GM23338 (cell line): ENCODE measurements at regions not wholly inside any gene's neighbourhood (a gene's known extent, or its start where the extent isn't known, plus 50 kb on each side); places are given as distances from the start of the nearest gene placed in this dataset.

ENCODE experiments used
- ATAC-seq: fragments of 200-7000 bp; cut with Tn5 transposase; 3 replicates; pipeline ENCODE4 v1.9.1; 2020
- DNase-seq: peaks from one replicate; pipeline ENCODE4 v3.0.0-alpha.2; 2015; ENCODE audit warnings: low spot score
- H2AFZ ChIP-seq: fragments of 200-600 bp; sonication (generic); 2 replicates; pipeline ENCODE4 v1.8.0; 2016; ENCODE audit warnings: antibody characterized with exemption, mild to moderate bottlenecking, moderate library complexity
- H3F3A ChIP-seq: fragments of 200-600 bp; sonication (generic); replicated peaks from 2 replicates; pipeline ENCODE4 v1.8.0; 2017; ENCODE audit warnings: antibody characterized with exemption, mixed run types, low read depth
- H3K27ac ChIP-seq: fragments of 200-600 bp; sonication (generic); 2 replicates; pipeline ENCODE4 v1.6.1; 2016; ENCODE audit warnings: low read depth
- H3K27me3 ChIP-seq: fragments of 200-600 bp; sonication (generic); 2 replicates; pipeline ENCODE4 v1.8.0; 2016; ENCODE audit warnings: mild to moderate bottlenecking, mixed run types, moderate library complexity; ENCODE audit not compliant: insufficient read depth
- H3K36me3 ChIP-seq: fragments of 200-600 bp; sonication (generic); 2 replicates; pipeline ENCODE4 v1.8.0; 2016; ENCODE audit warnings: mild to moderate bottlenecking; ENCODE audit not compliant: insufficient read depth
- H3K4me1 ChIP-seq: fragments of 200-600 bp; sonication (generic); 2 replicates; pipeline ENCODE4 v1.8.0; 2016; ENCODE audit warnings: mild to moderate bottlenecking, moderate library complexity; ENCODE audit not compliant: insufficient read depth
- H3K4me2 ChIP-seq: fragments of 200-600 bp; sonication (generic); 2 replicates; pipeline ENCODE4 v1.7.1; 2017; ENCODE audit warnings: mixed run types
- H3K4me3 ChIP-seq: fragments of 200-600 bp; sonication (generic); 2 replicates; pipeline ENCODE4 v1.6.1; 2016; ENCODE audit warnings: mixed run types
- H3K79me2 ChIP-seq: fragments of 200-600 bp; sonication (generic); replicated peaks from 2 replicates; pipeline ENCODE4 v1.8.0; 2017; ENCODE audit warnings: mild to moderate bottlenecking; ENCODE audit not compliant: insufficient read depth
- H3K9me2 ChIP-seq: fragments of 200-600 bp; sonication (generic); 2 replicates; pipeline ENCODE4 v1.8.0; 2017; ENCODE audit not compliant: insufficient read depth
- H4K20me1 ChIP-seq: fragments of 200-600 bp; sonication (generic); replicated peaks from 2 replicates; pipeline ENCODE4 v1.8.0; 2017; ENCODE audit warnings: mild to moderate bottlenecking; ENCODE audit not compliant: insufficient read depth
- H3K27ac Mint-ChIP-seq: 2 replicates; pipeline ENCODE4 v1.8.0; 2020; ENCODE audit warnings: inconsistent platforms, mild to moderate bottlenecking, moderate library complexity, mixed read lengths
- H3K27me3 Mint-ChIP-seq: 3 replicates; pipeline ENCODE4 v1.8.0; 2022; ENCODE audit warnings: low read depth, mild to moderate bottlenecking, moderate library complexity, mixed read lengths, inconsistent platforms; ENCODE audit not compliant: insufficient read depth, poor library complexity
- H3K36me3 Mint-ChIP-seq: 3 replicates; pipeline ENCODE4 v1.8.0; 2021; ENCODE audit warnings: low read depth, mild to moderate bottlenecking, inconsistent platforms, moderate library complexity, mixed read lengths
- H3K4me1 Mint-ChIP-seq: 3 replicates; pipeline ENCODE4 v1.8.0; 2020; ENCODE audit warnings: mild to moderate bottlenecking, inconsistent platforms, mixed read lengths
- H3K4me3 Mint-ChIP-seq: 3 replicates; pipeline ENCODE4 v1.8.0; 2021; ENCODE audit warnings: moderate library complexity, mild to moderate bottlenecking, inconsistent platforms, mixed read lengths
- H3K9me3 Mint-ChIP-seq: 3 replicates; pipeline ENCODE4 v1.8.0; 2020; ENCODE audit warnings: moderate library complexity, mild to moderate bottlenecking, inconsistent platforms, mixed read lengths
- EZH2phosphoT487 ChIP-seq: fragments of 200-600 bp; sonication (generic); IDR thresholded peaks from one replicate; pipeline ENCODE4 v1.8.1; 2018; ENCODE audit warnings: antibody characterized with exemption; ENCODE audit not compliant: unreplicated experiment
- JUNB ChIP-seq: IDR thresholded peaks from one replicate; pipeline ENCODE4 v1.6.1; 2016; ENCODE audit warnings: antibody characterized with exemption; ENCODE audit not compliant: unreplicated experiment
- NANOG ChIP-seq: IDR thresholded peaks from 2 replicates; pipeline ENCODE4 v1.6.1; 2016; ENCODE audit warnings: antibody characterized with exemption, borderline replicate concordance
- POLR2AphosphoS5 ChIP-seq: IDR thresholded peaks from 2 replicates; pipeline ENCODE4 v1.6.1; 2016; ENCODE audit warnings: antibody characterized with exemption, low read depth
- STAT1 ChIP-seq: IDR thresholded peaks from one replicate; pipeline ENCODE4 v1.6.1; 2016; ENCODE audit warnings: antibody characterized with exemption; ENCODE audit not compliant: unreplicated experiment
- ZNF114 ChIP-seq: fragments of 250-450 bp; sonication (Bioruptor Pico); IDR thresholded peaks from 2 replicates; pipeline ENCODE4 v1.5.0; 2020; ENCODE audit warnings: mild to moderate bottlenecking, moderate library complexity
- ZNF331 ChIP-seq: fragments of 250-450 bp; sonication (Bioruptor Pico); IDR thresholded peaks from 2 replicates; pipeline ENCODE4 v1.5.0; 2020; ENCODE audit warnings: low read depth, mild to moderate bottlenecking, moderate library complexity
- TF ChIP-seq, protein P1 (sequence below): IDR thresholded peaks from one replicate; pipeline ENCODE4 v1.6.1; 2018; ENCODE audit warnings: antibody characterized with exemption; ENCODE audit not compliant: unreplicated experiment
- TF ChIP-seq, protein P2 (sequence below), 2 experiments: fragments of 200-600 bp in 1 of 2; sonication (generic) in 1 of 2; conservative IDR thresholded peaks; 2 replicates each; pipeline versions ENCODE4 v1.5.1 to v1.6.1; 2016 to 2017; ENCODE audit warnings: antibody characterized with exemption in 2 of 2, low read depth in 2 of 2, mild to moderate bottlenecking in 2 of 2, moderate library complexity in 1 of 2
- TF ChIP-seq, protein P3 (sequence below): IDR thresholded peaks from 2 replicates; pipeline ENCODE4 v1.6.1; 2016; ENCODE audit warnings: antibody characterized with exemption
- TF ChIP-seq, protein P4 (sequence below): fragments of 250-450 bp; sonication (Bioruptor Pico); IDR thresholded peaks from 2 replicates; pipeline ENCODE4 v1.5.0; 2020; ENCODE audit warnings: mild to moderate bottlenecking, moderate library complexity

DNA sequence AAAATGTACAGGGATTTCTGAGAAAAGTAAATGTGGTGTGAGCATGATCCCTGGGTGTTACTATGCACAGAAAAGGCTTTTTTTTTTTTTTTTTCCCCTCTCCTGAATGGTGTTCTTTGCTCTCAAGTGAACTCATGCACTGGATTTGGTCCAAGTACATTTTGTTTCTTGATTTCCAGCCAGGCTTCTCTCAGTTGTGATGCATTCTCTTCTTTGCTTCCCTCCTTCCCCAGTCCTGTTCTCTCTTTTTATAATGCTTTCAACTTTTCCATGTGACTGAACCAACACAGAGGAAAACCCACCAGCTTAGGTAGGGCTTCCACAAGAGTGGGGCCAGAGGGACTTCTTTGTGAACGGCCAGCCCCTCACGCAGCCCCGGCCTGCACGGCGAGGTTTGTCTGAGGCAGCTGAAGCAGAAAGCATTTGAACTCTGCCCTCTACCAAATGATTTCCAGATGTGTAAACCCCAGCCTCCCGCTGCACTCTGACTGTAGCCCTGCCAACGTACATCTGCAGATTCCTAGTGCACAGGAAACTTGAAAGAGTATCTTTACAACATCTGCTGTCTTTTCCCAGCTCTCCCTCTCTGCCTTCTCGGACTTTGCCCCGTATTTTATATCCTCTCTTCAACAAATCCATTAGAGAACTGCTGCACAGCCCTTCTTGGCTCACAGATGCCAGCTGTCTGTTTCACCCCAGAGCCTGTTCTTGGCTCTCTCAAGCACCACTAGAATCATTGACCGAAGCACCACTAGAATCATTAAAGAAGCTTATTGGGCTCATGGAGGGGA, 71.8 kb upstream of the CD180 start:
- Mint-ChIP-seq H3K4me3 (no peak overlapping the region), H3K27ac (no peak overlapping the region), H3K9me3 (0 out of 3 replicates have a peak, but pooled peaks cover under 1% of the 10 kb centered on the region), H3K27me3 (no peaks in the 10 kb centered on the region), H3K4me1 (no peaks in the 10 kb centered on the region), H3K36me3 (no peaks in the 10 kb centered on the region)
- Histone ChIP-seq H3K9me2 (peaks cover 23% of the 10 kb centered on the region), H3K27ac (no peak overlapping the region), H3K36me3 (no peaks in the 10 kb centered on the region), H3K4me1 (no peaks in the 10 kb centered on the region), H2AFZ (peak overlapping the region; percentile 66), H3K79me2 (no peaks in the 10 kb centered on the region), H3K4me3 (no peak overlapping the region), H4K20me1 (no peaks in the 10 kb centered on the region), H3K4me2 (no peak overlapping the region), H3K27me3 (no peaks in the 10 kb centered on the region), H3F3A (no peaks in the 10 kb centered on the region)
- ATAC-seq (no peak), DNase-seq (no peak)
- no peak for TF ChIP-seq JUNB
- TF ChIP-seq, protein P1, sequence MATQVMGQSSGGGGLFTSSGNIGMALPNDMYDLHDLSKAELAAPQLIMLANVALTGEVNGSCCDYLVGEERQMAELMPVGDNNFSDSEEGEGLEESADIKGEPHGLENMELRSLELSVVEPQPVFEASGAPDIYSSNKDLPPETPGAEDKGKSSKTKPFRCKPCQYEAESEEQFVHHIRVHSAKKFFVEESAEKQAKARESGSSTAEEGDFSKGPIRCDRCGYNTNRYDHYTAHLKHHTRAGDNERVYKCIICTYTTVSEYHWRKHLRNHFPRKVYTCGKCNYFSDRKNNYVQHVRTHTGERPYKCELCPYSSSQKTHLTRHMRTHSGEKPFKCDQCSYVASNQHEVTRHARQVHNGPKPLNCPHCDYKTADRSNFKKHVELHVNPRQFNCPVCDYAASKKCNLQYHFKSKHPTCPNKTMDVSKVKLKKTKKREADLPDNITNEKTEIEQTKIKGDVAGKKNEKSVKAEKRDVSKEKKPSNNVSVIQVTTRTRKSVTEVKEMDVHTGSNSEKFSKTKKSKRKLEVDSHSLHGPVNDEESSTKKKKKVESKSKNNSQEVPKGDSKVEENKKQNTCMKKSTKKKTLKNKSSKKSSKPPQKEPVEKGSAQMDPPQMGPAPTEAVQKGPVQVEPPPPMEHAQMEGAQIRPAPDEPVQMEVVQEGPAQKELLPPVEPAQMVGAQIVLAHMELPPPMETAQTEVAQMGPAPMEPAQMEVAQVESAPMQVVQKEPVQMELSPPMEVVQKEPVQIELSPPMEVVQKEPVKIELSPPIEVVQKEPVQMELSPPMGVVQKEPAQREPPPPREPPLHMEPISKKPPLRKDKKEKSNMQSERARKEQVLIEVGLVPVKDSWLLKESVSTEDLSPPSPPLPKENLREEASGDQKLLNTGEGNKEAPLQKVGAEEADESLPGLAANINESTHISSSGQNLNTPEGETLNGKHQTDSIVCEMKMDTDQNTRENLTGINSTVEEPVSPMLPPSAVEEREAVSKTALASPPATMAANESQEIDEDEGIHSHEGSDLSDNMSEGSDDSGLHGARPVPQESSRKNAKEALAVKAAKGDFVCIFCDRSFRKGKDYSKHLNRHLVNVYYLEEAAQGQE, result no peak
- TF ChIP-seq, protein P2, sequence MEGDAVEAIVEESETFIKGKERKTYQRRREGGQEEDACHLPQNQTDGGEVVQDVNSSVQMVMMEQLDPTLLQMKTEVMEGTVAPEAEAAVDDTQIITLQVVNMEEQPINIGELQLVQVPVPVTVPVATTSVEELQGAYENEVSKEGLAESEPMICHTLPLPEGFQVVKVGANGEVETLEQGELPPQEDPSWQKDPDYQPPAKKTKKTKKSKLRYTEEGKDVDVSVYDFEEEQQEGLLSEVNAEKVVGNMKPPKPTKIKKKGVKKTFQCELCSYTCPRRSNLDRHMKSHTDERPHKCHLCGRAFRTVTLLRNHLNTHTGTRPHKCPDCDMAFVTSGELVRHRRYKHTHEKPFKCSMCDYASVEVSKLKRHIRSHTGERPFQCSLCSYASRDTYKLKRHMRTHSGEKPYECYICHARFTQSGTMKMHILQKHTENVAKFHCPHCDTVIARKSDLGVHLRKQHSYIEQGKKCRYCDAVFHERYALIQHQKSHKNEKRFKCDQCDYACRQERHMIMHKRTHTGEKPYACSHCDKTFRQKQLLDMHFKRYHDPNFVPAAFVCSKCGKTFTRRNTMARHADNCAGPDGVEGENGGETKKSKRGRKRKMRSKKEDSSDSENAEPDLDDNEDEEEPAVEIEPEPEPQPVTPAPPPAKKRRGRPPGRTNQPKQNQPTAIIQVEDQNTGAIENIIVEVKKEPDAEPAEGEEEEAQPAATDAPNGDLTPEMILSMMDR (conservative IDR thresholded peaks at IDR 0.05; ENCODE audit: low read depth in 2 of 2), result no peak
- TF ChIP-seq ZNF331 (CRISPR knock-in tag), result no peak
- no peak for TF ChIP-seq STAT1
- no peak for TF ChIP-seq EZH2phosphoT487
- no peak for TF ChIP-seq NANOG
- no peak for TF ChIP-seq POLR2AphosphoS5
- TF ChIP-seq, protein P3, sequence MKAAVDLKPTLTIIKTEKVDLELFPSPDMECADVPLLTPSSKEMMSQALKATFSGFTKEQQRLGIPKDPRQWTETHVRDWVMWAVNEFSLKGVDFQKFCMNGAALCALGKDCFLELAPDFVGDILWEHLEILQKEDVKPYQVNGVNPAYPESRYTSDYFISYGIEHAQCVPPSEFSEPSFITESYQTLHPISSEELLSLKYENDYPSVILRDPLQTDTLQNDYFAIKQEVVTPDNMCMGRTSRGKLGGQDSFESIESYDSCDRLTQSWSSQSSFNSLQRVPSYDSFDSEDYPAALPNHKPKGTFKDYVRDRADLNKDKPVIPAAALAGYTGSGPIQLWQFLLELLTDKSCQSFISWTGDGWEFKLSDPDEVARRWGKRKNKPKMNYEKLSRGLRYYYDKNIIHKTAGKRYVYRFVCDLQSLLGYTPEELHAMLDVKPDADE, result no peak
- TF ChIP-seq, protein P4, sequence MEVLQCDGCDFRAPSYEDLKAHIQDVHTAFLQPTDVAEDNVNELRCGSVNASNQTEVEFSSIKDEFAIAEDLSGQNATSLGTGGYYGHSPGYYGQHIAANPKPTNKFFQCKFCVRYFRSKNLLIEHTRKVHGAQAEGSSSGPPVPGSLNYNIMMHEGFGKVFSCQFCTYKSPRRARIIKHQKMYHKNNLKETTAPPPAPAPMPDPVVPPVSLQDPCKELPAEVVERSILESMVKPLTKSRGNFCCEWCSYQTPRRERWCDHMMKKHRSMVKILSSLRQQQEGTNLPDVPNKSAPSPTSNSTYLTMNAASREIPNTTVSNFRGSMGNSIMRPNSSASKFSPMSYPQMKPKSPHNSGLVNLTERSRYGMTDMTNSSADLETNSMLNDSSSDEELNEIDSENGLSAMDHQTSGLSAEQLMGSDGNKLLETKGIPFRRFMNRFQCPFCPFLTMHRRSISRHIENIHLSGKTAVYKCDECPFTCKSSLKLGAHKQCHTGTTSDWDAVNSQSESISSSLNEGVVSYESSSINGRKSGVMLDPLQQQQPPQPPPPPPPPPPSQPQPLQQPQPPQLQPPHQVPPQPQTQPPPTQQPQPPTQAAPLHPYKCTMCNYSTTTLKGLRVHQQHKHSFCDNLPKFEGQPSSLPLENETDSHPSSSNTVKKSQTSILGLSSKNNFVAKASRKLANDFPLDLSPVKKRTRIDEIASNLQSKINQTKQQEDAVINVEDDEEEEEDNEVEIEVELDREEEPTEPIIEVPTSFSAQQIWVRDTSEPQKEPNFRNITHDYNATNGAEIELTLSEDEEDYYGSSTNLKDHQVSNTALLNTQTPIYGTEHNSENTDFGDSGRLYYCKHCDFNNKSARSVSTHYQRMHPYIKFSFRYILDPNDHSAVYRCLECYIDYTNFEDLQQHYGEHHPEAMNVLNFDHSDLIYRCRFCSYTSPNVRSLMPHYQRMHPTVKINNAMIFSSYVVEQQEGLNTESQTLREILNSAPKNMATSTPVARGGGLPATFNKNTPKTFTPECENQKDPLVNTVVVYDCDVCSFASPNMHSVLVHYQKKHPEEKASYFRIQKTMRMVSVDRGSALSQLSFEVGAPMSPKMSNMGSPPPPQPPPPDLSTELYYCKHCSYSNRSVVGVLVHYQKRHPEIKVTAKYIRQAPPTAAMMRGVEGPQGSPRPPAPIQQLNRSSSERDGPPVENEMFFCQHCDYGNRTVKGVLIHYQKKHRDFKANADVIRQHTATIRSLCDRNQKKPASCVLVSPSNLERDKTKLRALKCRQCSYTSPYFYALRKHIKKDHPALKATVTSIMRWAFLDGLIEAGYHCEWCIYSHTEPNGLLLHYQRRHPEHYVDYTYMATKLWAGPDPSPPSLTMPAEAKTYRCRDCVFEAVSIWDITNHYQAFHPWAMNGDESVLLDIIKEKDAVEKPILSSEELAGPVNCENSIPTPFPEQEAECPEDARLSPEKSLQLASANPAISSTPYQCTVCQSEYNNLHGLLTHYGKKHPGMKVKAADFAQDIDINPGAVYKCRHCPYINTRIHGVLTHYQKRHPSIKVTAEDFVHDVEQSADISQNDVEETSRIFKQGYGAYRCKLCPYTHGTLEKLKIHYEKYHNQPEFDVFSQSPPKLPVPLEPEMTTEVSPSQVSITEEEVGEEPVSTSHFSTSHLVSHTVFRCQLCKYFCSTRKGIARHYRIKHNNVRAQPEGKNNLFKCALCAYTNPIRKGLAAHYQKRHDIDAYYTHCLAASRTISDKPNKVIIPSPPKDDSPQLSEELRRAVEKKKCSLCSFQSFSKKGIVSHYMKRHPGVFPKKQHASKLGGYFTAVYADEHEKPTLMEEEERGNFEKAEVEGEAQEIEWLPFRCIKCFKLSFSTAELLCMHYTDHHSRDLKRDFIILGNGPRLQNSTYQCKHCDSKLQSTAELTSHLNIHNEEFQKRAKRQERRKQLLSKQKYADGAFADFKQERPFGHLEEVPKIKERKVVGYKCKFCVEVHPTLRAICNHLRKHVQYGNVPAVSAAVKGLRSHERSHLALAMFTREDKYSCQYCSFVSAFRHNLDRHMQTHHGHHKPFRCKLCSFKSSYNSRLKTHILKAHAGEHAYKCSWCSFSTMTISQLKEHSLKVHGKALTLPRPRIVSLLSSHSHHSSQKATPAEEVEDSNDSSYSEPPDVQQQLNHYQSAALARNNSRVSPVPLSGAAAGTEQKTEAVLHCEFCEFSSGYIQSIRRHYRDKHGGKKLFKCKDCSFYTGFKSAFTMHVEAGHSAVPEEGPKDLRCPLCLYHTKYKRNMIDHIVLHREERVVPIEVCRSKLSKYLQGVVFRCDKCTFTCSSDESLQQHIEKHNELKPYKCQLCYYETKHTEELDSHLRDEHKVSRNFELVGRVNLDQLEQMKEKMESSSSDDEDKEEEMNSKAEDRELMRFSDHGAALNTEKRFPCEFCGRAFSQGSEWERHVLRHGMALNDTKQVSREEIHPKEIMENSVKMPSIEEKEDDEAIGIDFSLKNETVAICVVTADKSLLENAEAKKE (CRISPR knock-in tag), result no peak
- TF ChIP-seq ZNF114 (CRISPR knock-in tag), result no peak
